ENCODE measurements at regions not wholly inside any gene's neighbourhood (a gene's known extent, or its start where the extent isn't known, plus 50 kb on each side); places are given as distances from the start of the nearest gene placed in this dataset.

GRCh38 chr22:44639891-44640617 is 62.0 kb upstream of the PRR5 start:
- no peaks in the 10 kb centered on the region; the same call in 1 of the 2 replicates for H3K9me3 Mint-ChIP-seq
- no peak overlapping the region for H3K4me3 Mint-ChIP-seq
- DNase-seq (ENCODE audit: low spot score) = no peak
- no peaks in the 10 kb centered on the region for H3K36me3 Mint-ChIP-seq
- H3K4me1 Mint-ChIP-seq = no peaks in the 10 kb centered on the region
- TF ChIP-seq PRRX2 (CRISPR knock-in tag; IDR thresholded peaks at IDR 0.05) (no peak), NR1H2 (CRISPR knock-in tag; IDR thresholded peaks at IDR 0.05) (no peak), OVOL2 (CRISPR knock-in tag; IDR thresholded peaks at IDR 0.05; ENCODE audit: borderline replicate concordance) (no peak), TEAD4 (CRISPR knock-in tag; IDR thresholded peaks at IDR 0.05) (no peak), USF1 (CRISPR knock-in tag; IDR thresholded peaks at IDR 0.05) (no peak), ZNF425 (CRISPR knock-in tag; conservative IDR thresholded peaks at IDR 0.05) (no peak), ZNF317 (CRISPR knock-in tag; IDR thresholded peaks at IDR 0.05; ENCODE audit: borderline replicate concordance, low read depth) (no peak), SMAD4 (CRISPR knock-in tag; IDR thresholded peaks at IDR 0.05) (no peak), E2F4 (CRISPR knock-in tag; IDR thresholded peaks at IDR 0.05; ENCODE audit: borderline replicate concordance, low read depth) (no peak), ZNF416 (CRISPR knock-in tag; IDR thresholded peaks at IDR 0.05) (no peak), JAZF1 (CRISPR knock-in tag; IDR thresholded peaks at IDR 0.05) (no peak), PREB (CRISPR knock-in tag; IDR thresholded peaks at IDR 0.05; ENCODE audit: borderline replicate concordance) (no peak), MLX (CRISPR knock-in tag; IDR thresholded peaks at IDR 0.05) (no peak), E2F1 (CRISPR knock-in tag; IDR thresholded peaks at IDR 0.05) (no peak), ZSCAN18 (CRISPR knock-in tag; IDR thresholded peaks at IDR 0.05) (no peak), RORB (CRISPR knock-in tag; IDR thresholded peaks at IDR 0.05) (no peak), USF2 (CRISPR knock-in tag; IDR thresholded peaks at IDR 0.05) (no peak), CREB1 (CRISPR knock-in tag; IDR thresholded peaks at IDR 0.05) (no peak)
- CTCF ChIA-PET = interaction anchor here (1.1 kb wide), 2 partner anchors 21 to 45 kb away, joined by 3 to 4 read pairs; no protein-coding TSS in a partner anchor
- H3K27ac Mint-ChIP-seq = no peak overlapping the region
- ATAC-seq = no peak
- H3K27me3 Mint-ChIP-seq (ENCODE audit: low read depth) = no peaks in the 10 kb centered on the region; the same call in 1 of the 2 replicates
- POLR2A ChIA-PET = no interaction called here

Measured in WTC11 (cell line).